Loucy (cell line): ENCODE measurements at regions not wholly inside any gene's neighbourhood (a gene's known extent, or its start where the extent isn't known, plus 50 kb on each side); places are given as distances from the start of the nearest gene placed in this dataset.

Experiments used
- H2AFZ ChIP-seq: fragments of 200-600 bp; sonication (generic); 2 replicates; pipeline ENCODE4 v1.6.0; 2016; ENCODE audit warnings: antibody characterized with exemption, mild to moderate bottlenecking, low read length, moderate library complexity
- H3F3A ChIP-seq: fragments of 200-600 bp; 2 replicates; pipeline ENCODE4 v1.6.0; 2016; ENCODE audit warnings: antibody characterized with exemption, low read depth, mild to moderate bottlenecking
- H3K27me3 ChIP-seq: fragments of 200-600 bp; sonication (generic); 2 replicates; pipeline ENCODE4 v1.6.1; 2014; ENCODE audit warnings: low read length, mild to moderate bottlenecking; ENCODE audit not compliant: insufficient read depth, poor library complexity, severe bottlenecking
- H3K36me3 ChIP-seq: fragments of 200-600 bp; sonication (generic); 2 replicates; pipeline ENCODE4 v1.6.1; 2016; ENCODE audit warnings: low read length; ENCODE audit not compliant: insufficient read depth
- H3K4me1 ChIP-seq: fragments of 200-600 bp; sonication (generic); 2 replicates; pipeline ENCODE4 v1.5.1; 2014; ENCODE audit warnings: low read length, mild to moderate bottlenecking; ENCODE audit not compliant: insufficient read depth, poor library complexity, severe bottlenecking
- H3K4me2 ChIP-seq: fragments of 200-600 bp; sonication (generic); 2 replicates; pipeline ENCODE4 v1.6.0; 2014; ENCODE audit warnings: antibody characterized with exemption, low read length, low read depth, mild to moderate bottlenecking; ENCODE audit not compliant: poor library complexity, severe bottlenecking
- H3K4me3 ChIP-seq: fragments of 200-600 bp; sonication (generic); 2 replicates; pipeline ENCODE4 v1.5.1; 2014; ENCODE audit warnings: low read length, mild to moderate bottlenecking, mixed read lengths; ENCODE audit not compliant: poor library complexity, severe bottlenecking
- H3K79me2 ChIP-seq: fragments of 200-600 bp; sonication (generic); 2 replicates; pipeline ENCODE4 v1.6.1; 2014; ENCODE audit warnings: low read length; ENCODE audit not compliant: insufficient read depth
- H3K9ac ChIP-seq: fragments of 200-600 bp; sonication (generic); 2 replicates; pipeline ENCODE4 v1.6.0; 2014; ENCODE audit warnings: mild to moderate bottlenecking, low read depth, low read length, moderate library complexity; ENCODE audit not compliant: poor library complexity, severe bottlenecking
- H3K9me2 ChIP-seq: fragments of 200-600 bp; sonication (generic); replicated peaks from 2 replicates; pipeline ENCODE4 v1.6.1; 2016; ENCODE audit warnings: low read depth, low read length, mixed read lengths
- H3K9me3 ChIP-seq: fragments of 200-600 bp; sonication (generic); 2 replicates; pipeline ENCODE4 v1.6.1; 2014; ENCODE audit warnings: mild to moderate bottlenecking, antibody characterized with exemption, low read length, low read depth; ENCODE audit not compliant: insufficient read depth
- H4K20me1 ChIP-seq: fragments of 200-600 bp; sonication (generic); 2 replicates; pipeline ENCODE4 v1.6.0; 2014; ENCODE audit warnings: antibody characterized with exemption, low read length, mild to moderate bottlenecking; ENCODE audit not compliant: insufficient read depth, poor library complexity, severe bottlenecking
- CTCF ChIP-seq: fragments of 200-600 bp; sonication (generic); conservative IDR thresholded peaks from 2 replicates; pipeline ENCODE4 v1.5.1; 2014; ENCODE audit warnings: mild to moderate bottlenecking, antibody characterized with exemption, low read length
- EZH2phosphoT487 ChIP-seq: fragments of 200-600 bp; IDR thresholded peaks from 2 replicates; pipeline ENCODE4 v1.6.1; 2018; ENCODE audit warnings: antibody characterized with exemption, mild to moderate bottlenecking, moderate library complexity, borderline replicate concordance

DNA sequence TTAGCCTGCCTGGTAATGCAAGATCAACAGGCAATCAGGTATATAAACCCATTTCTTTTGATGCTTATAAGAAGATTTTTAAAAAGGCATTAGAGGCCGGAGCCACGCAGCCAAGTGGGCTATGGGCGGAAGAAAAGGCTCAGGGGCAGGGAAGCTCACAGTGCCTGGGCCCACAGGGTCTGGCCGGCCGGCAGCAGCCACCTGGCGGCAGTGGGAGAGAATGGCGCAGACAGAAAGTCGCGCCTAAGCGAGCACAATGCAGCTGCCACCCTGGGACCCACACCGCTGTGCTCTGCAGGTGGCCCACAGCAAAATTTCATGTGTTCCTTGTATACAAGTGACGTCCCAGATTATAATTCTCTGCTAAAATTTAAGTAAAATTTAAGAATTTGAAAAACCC lies 448.6 kb upstream of the RASGRP1 start:
- no peak overlapping the region for H3K4me2 ChIP-seq
- TF ChIP-seq EZH2phosphoT487: no peak
- TF ChIP-seq CTCF: no peak
- H2AFZ ChIP-seq: no peak overlapping the region
- no peaks in the 10 kb centered on the region for H3F3A ChIP-seq
- peaks cover 13% of the 10 kb centered on the region; the same call in 1 of the 2 replicates for H3K9me3 ChIP-seq
- no peaks in the 10 kb centered on the region for H3K79me2 ChIP-seq
- H3K9me2 ChIP-seq: no peaks in the 10 kb centered on the region
- no peaks in the 10 kb centered on the region for H3K4me1 ChIP-seq
- H3K36me3 ChIP-seq: no peaks in the 10 kb centered on the region
- H4K20me1 ChIP-seq: no peaks in the 10 kb centered on the region
- no peak overlapping the region for H3K4me3 ChIP-seq
- H3K9ac ChIP-seq: no peak overlapping the region
- H3K27me3 ChIP-seq: no peaks in the 10 kb centered on the region

- Histone ChIP-seq H2AFZ (no peak overlapping the region), H3K9me3 (peaks cover 9% of the 10 kb centered on the region; the same call in 1 of the 2 replicates), H3F3A (no peaks in the 10 kb centered on the region), H3K4me3 (no peak overlapping the region), H4K20me1 (no peaks in the 10 kb centered on the region), H3K9me2 (no peaks in the 10 kb centered on the region), H3K4me1 (no peaks in the 10 kb centered on the region), H3K36me3 (no peaks in the 10 kb centered on the region), H3K27me3 (no peaks in the 10 kb centered on the region), H3K79me2 (no peaks in the 10 kb centered on the region), H3K9ac (no peak overlapping the region), H3K4me2 (no peak overlapping the region)
- no peak for TF ChIP-seq CTCF
- no peak for TF ChIP-seq EZH2phosphoT487
Observed at GRCh38 chr15:39014682-39015081, 450.1 kb upstream of the RASGRP1 start.

DNA sequence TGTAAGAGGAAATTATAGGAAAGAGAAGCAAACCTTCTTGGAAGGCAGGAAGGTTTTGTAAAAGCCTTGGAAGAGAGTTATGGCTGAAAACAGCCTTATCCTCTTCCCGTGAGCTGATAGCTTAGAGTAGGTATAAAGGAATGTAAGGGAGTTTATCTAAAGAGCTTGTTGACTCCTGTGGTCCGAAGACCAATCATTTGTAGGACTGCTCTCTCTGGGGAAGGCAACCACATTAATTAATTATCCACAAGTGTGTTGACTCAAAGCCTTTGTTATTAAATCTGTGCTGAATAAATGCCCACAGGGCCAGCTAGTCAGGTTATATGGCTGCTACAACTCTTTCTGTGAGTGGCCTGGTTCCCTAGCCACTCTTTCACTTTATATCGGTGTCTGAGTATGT lies 452.1 kb upstream of the RASGRP1 start:
- Histone ChIP-seq H3K79me2 (no peaks in the 10 kb centered on the region), H3K9me3 (no peaks in the 10 kb centered on the region; the same call in 1 of the 2 replicates), H3K4me2 (no peak overlapping the region), H2AFZ (no peak overlapping the region), H3F3A (no peaks in the 10 kb centered on the region), H3K9ac (no peak overlapping the region), H4K20me1 (no peaks in the 10 kb centered on the region), H3K4me3 (no peak overlapping the region), H3K9me2 (no peaks in the 10 kb centered on the region), H3K4me1 (peaks cover 4% of the 10 kb centered on the region), H3K36me3 (no peaks in the 10 kb centered on the region), H3K27me3 (no peaks in the 10 kb centered on the region)
- TF ChIP-seq CTCF (no peak), EZH2phosphoT487 (no peak)
